SU-DHL-6 (cell line): ENCODE measurements at regions not wholly inside any gene's neighbourhood (a gene's known extent, or its start where the extent isn't known, plus 50 kb on each side); places are given as distances from the start of the nearest gene placed in this dataset.

Experiments
- H2AFZ ChIP-seq: fragments of 200-600 bp; sonication (generic); 2 replicates; pipeline ENCODE4 v1.6.1; 2014; ENCODE audit warnings: low read depth, mild to moderate bottlenecking, moderate library complexity, mixed read lengths, antibody characterized with exemption, low read length; ENCODE audit not compliant: severe bottlenecking
- H3F3A ChIP-seq: fragments of 200-600 bp; shearing (Covaris generic); 2 replicates; pipeline ENCODE4 v1.6.0; 2016; ENCODE audit warnings: antibody characterized with exemption, mild to moderate bottlenecking; ENCODE audit not compliant: insufficient read depth
- H3K27ac ChIP-seq: fragments of 200-600 bp; sonication (generic); 2 replicates; pipeline ENCODE4 v1.5.1; 2016; ENCODE audit warnings: low read depth, mild to moderate bottlenecking, low read length, moderate library complexity, mixed read lengths
- H3K27me3 ChIP-seq: fragments of 200-600 bp; sonication (generic), shearing (Covaris generic); 2 replicates; pipeline ENCODE4 v1.6.0; 2014; ENCODE audit warnings: mild to moderate bottlenecking, low read length
- H3K36me3 ChIP-seq: fragments of 200-600 bp; sonication (generic); 2 replicates; pipeline ENCODE4 v1.6.1; 2014; ENCODE audit warnings: mild to moderate bottlenecking, low read length, mixed read lengths
- H3K4me2 ChIP-seq: fragments of 300-600, 200-600 bp; shearing (Covaris generic), sonication (generic); 2 replicates; pipeline ENCODE4 v1.6.0; 2014; ENCODE audit warnings: low read length, low read depth, mild to moderate bottlenecking; ENCODE audit not compliant: poor library complexity, severe bottlenecking
- H3K4me3 ChIP-seq: fragments of 200-600 bp; sonication (generic); 2 replicates; pipeline ENCODE4 v1.5.1; 2014; ENCODE audit warnings: antibody characterized with exemption, low read length, mild to moderate bottlenecking, mixed read lengths; ENCODE audit not compliant: insufficient read depth, poor library complexity, severe bottlenecking
- H3K79me2 ChIP-seq: fragments of 200-600 bp; sonication (generic); 2 replicates; pipeline ENCODE4 v1.6.1; 2014; ENCODE audit warnings: mild to moderate bottlenecking, low read length, moderate library complexity; ENCODE audit not compliant: insufficient read depth
- H3K9ac ChIP-seq: fragments of 200-600 bp; sonication (generic); 2 replicates; pipeline ENCODE4 v1.7.0; 2014; ENCODE audit warnings: mild to moderate bottlenecking, low read length
- H3K9me2 ChIP-seq: fragments of 200-600 bp; sonication (generic); replicated peaks from 2 replicates; pipeline ENCODE4 v1.6.1; 2014; ENCODE audit warnings: low read length; ENCODE audit not compliant: insufficient read depth
- H3K9me3 ChIP-seq: fragments of 200-600 bp; sonication (generic); 2 replicates; pipeline ENCODE4 v1.6.1; 2014; ENCODE audit warnings: low read length, mixed read lengths; ENCODE audit not compliant: insufficient read depth
- H4K20me1 ChIP-seq: fragments of 200-600 bp; sonication (generic); 2 replicates; pipeline ENCODE4 v1.6.1; 2014; ENCODE audit warnings: low read depth, mild to moderate bottlenecking, antibody characterized with exemption, low read length, moderate library complexity, mixed read lengths
- CTCF ChIP-seq: fragments of 200-600 bp; sonication (generic); IDR thresholded peaks from one replicate; pipeline ENCODE4 v1.5.1; 2017; ENCODE audit warnings: antibody characterized with exemption, mild to moderate bottlenecking, low read length, moderate library complexity; ENCODE audit not compliant: insufficient read depth, poor library complexity, severe bottlenecking
- EZH2phosphoT487 ChIP-seq: fragments of 200-600 bp; sonication (generic), shearing (Covaris generic); conservative IDR thresholded peaks from 2 replicates; pipeline ENCODE4 v1.6.1; 2018; ENCODE audit warnings: mild to moderate bottlenecking, antibody characterized with exemption, low read length, moderate library complexity, mixed read lengths

DNA sequence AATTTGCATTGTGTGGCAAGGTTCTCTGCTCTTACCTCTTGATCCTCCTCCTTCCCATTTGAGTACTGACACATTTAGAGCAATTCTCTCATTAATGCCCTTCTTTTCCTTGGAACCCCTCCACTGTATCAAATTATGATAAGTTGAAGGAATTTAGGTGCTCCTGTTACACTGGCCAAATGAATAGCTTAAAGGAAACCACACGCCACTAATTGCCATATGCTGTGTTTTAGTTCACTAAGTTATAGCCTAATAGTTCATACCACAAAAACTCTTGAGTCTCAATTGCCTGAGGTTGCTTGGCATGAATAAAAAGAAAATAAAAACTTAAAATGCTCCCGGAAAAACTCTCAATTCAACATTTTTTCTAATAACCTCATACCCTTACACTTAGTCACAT is 1239.3 kb downstream of the EPHA7 start:
- Histone ChIP-seq H3F3A (no peaks in the 10 kb centered on the region), H4K20me1 (no peaks in the 10 kb centered on the region), H3K79me2 (no peaks in the 10 kb centered on the region), H3K9me2 (no peaks in the 10 kb centered on the region), H3K9ac (no peak overlapping the region), H2AFZ (no peak overlapping the region), H3K36me3 (no peaks in the 10 kb centered on the region), H3K4me2 (no peak overlapping the region), H3K9me3 (no peaks in the 10 kb centered on the region), H3K27ac (no peak overlapping the region), H3K27me3 (no peaks in the 10 kb centered on the region), H3K4me3 (no peak overlapping the region)
- TF ChIP-seq CTCF: no peak

DNA sequence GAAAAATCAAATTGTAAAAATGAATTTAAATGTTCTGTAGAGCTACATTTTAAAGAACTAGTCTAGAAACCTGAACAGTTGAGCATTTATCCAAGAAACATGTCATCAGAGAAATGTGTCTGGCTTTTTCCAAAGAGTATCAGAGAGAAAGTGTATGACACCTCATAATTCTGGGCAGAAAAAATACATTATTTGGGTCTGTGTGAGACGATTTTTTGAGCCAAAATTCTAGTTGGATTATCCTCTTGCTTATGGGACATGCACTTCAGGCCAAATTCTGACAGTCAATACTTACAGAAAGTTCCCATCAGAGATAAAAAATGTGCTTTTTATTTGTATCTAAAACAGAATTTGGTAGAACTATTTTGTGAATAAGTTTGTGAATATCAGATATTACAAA is 1242.7 kb downstream of the EPHA7 start:
- Histone ChIP-seq H3K27me3 (no peaks in the 10 kb centered on the region), H2AFZ (no peak overlapping the region), H3F3A (no peaks in the 10 kb centered on the region), H3K9me2 (no peaks in the 10 kb centered on the region), H4K20me1 (no peaks in the 10 kb centered on the region), H3K4me3 (no peak overlapping the region), H3K79me2 (no peaks in the 10 kb centered on the region), H3K9me3 (no peaks in the 10 kb centered on the region), H3K36me3 (no peaks in the 10 kb centered on the region), H3K4me2 (no peak overlapping the region), H3K27ac (no peak overlapping the region), H3K9ac (no peak overlapping the region)
- TF ChIP-seq EZH2phosphoT487 (no peak), CTCF (no peak)

DNA sequence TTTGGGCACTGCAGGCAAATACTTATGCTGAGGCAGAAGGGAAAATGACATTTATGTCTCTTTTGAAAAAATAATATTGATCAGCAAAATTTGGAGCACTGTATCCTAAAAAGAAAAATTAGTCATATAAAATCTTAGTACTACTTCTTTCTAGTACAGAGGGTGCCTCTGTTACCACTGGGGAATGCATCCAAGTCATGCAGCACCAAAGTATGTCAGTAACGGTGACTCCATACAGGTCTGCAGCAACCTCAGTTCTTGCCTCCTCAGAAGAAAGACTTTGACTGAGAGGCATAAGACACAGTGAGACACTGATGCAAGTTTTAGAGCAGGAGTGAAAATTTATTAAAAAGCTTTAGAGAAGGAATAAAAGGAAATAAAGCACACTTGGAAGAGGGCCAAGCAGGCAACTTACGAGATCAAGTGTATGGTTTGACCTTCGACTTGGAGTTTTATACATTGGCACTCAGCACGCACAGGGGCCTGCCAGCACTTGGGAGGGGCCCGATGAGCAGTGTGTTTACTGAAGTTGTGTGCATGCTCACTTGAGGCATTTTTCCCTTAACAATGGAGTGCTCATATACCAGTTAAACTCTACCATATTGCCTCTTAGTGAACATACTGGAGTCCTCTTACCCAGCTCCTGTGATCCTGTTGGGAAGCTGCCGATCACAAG is 1244.8 kb downstream of the EPHA7 start:
- TF ChIP-seq CTCF: no peak
- TF ChIP-seq EZH2phosphoT487: no peak
- H2AFZ ChIP-seq: no peak overlapping the region
- H3K9me3 ChIP-seq: no peaks in the 10 kb centered on the region
- H3K9me2 ChIP-seq: no peaks in the 10 kb centered on the region
- H3K79me2 ChIP-seq: no peaks in the 10 kb centered on the region
- H3K27ac ChIP-seq: no peak overlapping the region
- no peaks in the 10 kb centered on the region for H4K20me1 ChIP-seq
- no peaks in the 10 kb centered on the region for H3K27me3 ChIP-seq
- H3K4me2 ChIP-seq: no peak overlapping the region
- H3K36me3 ChIP-seq: no peaks in the 10 kb centered on the region
- H3F3A ChIP-seq: no peaks in the 10 kb centered on the region
- no peak overlapping the region for H3K9ac ChIP-seq
- H3K4me3 ChIP-seq: no peak overlapping the region
